IPS DF 4.7 (cell line): ENCODE measurements at regions not wholly inside any gene's neighbourhood (a gene's known extent, or its start where the extent isn't known, plus 50 kb on each side); places are given as distances from the start of the nearest gene placed in this dataset.

ENCODE experiments used
- DNase-seq: peaks from one replicate; pipeline ENCODE4 v3.0.0-alpha.2; 2013; ENCODE audit warnings: low spot score; ENCODE audit errors: extremely low read depth

DNA sequence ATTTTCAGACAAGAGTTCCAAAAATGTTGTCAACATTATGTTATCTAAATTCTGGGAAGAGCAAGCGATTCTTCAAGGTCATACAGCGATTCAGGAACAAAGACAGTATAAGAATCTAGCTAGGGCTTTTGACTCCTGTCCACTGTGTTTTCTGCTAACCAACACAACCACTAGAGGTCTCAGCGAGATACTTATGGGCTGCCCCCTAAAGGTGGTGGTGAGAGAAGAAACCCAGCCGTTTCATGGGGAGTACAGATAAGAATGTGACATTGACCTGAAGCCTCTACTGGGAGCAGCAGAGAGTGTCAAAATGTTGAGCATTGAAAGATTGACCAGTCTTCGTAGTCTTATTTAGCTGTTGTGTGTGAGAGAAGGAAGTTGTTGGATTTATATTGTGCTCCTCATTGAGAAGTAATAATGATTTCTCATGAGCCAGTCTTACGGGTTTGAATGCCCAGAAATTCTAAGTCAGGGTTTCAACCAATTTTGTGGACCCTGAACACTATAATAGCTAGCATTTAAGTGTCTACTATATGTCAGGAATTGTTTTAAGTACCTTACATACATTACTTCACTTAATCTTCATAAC lies 168.3 kb downstream of the SPRY1 start:
- DNase-seq, result peak; percentile 83

DNA sequence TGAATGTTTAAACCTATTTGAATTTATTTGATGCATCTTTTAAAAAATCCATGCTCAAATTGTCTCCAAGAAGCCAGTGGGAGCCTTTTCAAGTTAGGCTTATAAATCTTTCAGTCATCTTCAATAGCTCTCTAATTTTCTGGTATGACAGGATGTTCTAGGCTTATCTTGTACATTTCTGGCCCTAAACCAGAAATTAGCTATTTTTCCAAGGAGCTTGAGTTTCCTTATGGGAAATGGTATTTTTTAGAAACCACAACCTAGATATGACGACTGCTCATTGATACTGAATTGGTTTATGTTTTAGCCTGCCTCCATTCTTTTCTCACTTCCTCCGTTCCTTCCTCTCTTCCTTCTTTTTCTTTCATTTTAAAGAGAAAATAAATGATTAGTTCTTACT lies 172.3 kb downstream of the SPRY1 start:
- DNase-seq, result no peak

DNA sequence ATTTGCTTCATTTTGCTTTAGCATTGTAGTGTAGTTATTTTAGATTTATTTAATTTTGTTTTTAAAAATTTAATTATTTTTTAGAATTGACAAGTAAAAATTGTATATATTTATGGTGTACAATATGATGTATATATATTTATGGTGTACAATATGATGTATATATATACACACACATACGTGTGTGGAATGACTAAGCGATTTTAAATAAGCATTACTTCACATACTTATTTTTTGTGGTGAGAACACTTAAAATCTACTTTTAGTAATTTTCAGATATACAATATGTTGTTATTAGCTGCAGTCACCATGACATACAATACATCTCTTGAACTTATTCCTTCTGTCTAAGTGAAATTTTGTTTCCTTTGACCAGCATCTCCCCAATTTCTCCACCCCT lies 172.9 kb downstream of the SPRY1 start:
- no peak for DNase-seq

DNA sequence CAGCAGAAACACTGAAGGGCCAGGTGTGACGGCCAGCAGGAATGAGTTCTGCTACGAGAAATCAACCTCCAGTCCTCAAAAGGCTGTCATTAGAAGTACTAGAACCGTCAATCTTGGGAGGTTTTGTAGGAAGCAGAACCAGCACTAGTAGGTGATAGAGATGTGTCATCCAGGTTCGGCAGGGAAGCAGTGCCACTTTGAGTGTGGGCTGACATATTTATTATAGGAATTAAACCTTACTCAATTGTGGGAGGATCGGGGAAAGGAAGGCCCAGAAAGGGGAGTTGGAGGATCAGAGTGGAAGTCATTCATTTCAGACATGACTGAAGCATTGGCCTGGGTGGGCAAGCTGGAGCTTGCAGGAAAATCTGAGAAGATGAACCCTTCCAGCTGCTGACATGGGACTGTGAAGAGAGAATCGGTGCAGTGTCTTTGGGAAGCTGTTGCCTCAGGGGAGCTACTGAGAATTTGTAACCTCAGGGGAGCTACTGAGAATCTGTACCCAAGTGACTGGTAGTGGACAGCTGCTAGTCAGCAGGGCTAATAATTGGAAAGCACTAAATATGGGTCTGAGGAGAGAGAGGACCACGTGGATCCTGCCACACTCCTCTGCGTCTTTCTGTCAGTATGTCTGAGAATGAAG lies 177.4 kb downstream of the SPRY1 start:
- no peak for DNase-seq

DNA sequence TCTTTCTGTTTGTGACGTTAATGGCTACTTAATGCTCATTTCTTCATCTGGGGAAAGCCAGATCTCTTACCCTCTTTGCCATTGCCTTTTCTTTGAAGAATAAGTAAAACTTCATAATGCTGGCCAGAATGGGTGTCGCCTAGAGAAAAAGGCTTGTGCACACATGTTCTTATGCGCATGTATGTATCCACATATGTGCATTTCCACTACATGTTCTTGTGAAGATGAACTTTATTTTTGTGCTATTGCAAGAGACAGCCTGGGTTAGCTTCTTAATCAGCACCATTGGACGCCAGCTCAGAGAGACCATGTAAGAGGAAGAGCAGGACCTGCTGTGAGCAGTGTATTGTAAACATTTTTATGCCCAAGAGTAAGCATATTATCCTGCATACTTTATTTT lies 178.7 kb downstream of the SPRY1 start:
- no peak for DNase-seq

DNA sequence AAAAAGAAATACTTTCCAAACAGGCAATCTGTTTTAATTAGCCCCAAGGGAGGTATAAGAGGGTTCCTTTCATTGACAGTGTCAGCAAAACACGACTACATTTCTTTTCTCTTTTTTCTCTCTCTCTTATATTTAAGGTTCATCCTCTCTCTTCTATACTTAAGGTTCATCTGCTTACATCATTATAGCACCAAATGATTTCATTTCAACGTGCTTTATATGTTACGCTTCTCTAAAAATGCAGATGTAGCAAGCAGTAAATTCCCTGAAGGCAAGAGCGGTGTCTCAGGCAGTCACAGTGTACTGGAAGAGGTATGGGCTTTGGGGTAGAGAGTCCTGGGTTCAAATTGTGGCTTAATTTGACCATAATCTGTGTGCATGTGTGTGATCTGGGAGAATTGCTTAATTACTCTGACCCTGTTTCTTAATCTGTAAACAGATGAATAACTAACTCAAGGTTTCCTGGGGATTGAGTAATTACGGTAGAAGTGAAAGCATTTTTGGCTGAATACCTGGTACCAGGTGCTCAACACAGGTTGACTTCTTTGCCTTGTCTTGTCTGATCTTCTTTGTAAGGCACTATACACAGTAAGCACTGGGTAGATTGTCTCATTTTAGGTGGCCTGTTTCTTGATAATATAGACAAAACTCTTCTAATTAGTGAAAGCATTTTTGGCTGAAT lies 180.8 kb downstream of the SPRY1 start:
- no peak for DNase-seq

DNA sequence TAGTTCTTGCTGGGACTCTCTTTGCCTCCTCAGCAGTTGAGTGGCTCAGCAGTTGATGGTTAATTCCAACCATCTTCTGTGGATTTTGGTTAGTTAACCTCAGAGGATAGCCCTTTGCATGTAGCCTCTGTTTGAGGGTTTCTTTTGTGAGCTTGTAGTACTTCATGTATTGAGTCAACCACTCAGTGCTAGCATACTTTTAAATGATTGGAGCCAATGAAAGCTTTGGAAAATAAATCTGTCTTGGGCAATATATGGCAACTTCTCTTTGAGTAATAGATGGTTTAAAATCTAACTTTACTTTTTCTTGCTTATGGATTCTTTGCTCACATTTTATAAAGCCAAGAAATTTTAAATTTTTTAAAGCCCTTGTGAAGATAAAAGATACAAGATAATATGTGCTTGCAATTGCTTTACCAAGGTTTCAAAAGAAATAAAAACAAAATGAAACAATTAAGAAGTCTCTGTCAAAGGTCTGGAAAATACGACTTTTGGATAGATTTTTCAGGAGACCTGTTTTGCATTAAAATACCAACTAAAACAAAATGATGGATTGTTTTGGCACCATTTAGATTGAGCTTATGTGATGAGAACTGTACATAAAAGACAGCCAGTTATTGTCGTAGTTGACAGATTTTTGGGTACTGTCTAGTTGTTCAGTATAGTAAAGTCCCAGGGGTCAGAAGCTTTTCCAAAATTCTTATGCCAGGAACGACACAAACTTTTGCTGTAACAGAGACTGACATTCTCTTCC lies 181.9 kb downstream of the SPRY1 start:
- no peak for DNase-seq

DNA sequence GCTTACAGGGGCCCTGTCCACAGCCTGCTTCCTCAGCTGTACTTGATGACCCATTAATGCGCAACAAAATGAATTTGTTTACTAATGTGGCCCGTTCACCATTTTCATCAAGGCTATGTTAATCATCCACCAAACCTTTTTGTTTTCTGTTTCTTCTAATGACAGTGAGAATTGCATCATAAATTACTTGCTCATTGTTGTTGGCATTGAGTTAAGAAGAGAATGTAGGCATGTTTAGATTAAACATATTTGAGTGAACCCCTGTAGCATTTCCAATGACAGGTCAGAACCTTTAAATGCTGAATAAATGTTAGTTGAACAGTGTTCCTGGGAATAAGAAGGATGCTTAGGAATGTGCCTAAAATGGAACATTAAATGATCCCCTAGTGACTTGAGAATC lies 183.4 kb downstream of the SPRY1 start:
- DNase-seq, result no peak

DNA sequence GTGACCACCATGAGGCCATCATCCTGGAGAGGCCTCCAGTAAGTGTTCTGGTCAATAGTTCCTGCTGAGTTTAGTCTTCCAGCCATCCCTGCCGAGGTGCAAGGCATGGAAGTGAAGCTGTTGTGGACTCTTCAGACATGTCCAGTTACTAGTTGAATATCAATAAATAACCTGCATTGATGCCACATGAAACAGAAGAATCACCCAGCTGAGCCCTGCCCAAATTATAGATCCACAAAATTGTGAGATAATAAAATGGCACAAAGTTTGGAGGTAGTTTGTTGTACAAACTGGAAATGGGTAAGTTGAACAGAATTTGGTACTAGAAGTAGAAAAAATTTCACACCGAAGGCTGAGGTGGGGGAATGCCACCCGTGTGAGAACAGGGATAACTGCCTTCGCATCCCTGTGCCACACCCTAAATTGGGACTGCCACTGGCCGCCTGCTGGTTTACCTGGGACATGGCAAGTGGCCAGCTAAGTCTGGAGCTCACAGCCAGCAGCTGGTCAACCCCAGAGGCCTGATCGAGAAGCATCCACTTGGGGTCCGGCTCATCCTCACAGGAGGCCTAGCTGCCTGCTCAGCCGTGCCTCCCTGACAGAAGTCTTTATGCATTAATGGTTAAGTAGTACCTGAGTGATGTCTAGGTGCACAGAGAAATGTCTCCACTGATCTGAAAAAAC lies 184.5 kb downstream of the SPRY1 start:
- no peak for DNase-seq

DNA sequence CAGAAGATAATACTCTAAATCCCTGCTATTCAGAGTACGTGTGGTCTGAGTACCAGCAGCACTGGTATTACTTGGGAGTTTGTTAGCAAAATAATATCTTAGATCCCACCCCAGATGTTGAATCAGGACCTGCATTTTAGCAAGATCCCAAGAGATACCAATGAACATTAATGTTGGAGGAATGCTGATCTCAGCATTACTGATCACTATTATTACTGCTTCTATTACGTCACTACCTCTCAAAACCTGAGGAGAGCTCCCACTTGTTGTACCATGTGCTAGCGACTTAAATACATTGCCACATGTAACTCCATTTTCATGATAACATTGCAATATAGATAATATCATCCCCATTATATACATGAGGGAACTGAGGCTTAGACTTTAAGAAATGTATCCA lies 185.2 kb downstream of the SPRY1 start:
- no peak for DNase-seq

DNA sequence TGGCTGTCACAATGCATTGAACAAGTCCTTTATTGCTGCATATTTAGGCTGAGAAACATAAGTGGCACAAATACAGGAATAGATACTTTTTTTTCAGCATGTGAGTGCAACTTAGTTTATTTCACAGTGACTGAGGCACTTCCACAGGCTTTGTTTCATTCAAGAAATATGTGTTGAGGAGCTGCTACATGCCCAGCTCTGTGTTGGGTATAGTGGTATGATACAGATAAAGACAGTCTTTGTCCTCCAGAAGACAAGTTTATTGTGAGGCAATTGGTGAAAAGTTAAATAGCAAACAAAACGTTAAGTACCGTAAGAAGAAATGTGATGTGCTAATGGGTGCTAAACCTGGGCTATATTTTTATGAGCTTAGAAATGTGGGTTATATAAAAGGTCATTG lies 186.4 kb downstream of the SPRY1 start:
- DNase-seq, result no peak

DNA sequence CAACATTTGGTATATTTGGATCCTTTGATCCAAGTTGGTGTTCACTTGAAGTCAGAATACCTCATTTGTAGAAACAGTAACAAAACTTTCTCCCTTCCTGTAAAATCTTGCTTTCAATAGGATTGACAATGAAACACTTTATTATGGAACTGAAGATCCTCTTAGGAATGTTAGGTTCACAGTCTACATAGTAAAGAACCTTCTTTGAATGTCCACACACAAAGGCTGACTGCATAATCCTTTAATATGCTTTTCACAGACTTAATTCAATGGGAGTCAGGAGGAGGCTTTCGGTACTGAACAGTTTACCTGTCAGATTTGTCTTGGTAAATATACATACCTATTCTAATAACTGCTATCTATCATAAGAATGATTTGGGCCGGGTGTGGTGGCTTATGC lies 188.5 kb downstream of the SPRY1 start:
- no peak for DNase-seq

DNA sequence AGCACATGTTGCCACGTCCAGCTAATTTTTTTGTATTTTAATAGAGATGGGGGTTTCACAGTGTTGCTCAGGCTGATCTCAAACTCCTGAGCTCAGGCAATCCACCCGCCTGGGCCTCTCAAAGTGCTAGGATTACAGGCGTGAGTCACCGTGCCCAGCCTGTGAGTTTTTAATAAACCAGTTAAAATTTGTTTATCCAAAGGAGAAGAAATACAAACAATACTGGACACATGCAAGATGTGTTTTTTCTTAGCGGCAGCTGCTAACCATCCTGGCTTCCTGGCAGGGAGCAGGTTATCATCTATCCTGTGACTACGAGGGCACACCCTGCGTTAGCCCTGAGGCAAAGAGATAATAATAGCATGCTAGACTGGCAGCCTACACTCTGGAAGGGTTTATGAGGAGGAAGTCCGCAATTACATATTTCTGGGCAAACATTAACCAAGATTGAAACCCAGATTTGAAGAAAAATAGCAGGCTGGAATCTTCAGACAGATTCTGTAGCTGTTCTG lies 191.4 kb downstream of the SPRY1 start:
- DNase-seq, result no peak

DNA sequence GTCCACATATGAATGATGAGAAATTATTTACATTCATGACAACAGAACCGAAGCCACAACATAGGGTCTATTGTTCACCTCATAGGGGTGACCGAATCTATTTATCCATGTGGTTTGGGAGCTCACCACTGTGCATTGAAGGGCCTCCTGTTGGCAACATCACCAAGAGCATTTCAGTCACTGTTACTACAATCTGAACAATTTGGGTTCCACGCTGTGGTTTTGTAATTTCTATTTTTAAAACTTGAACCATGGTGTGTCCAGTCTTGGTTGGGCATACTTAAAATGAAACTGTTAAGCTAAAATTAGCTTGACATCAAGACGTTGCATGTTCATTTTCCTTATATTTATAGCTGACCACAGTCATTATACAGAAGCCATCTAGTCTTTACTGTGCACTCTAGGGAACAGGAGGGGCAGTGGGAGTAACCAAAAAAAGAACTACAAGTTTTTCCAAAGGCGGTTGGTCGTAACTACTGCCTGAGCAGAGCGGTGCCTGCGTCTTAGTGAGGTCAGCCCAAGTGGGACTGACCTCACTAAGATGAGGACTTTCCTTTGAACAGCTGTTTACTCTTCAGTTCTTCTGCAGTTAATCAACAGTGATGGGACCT lies 192.1 kb downstream of the SPRY1 start:
- no peak for DNase-seq

DNA sequence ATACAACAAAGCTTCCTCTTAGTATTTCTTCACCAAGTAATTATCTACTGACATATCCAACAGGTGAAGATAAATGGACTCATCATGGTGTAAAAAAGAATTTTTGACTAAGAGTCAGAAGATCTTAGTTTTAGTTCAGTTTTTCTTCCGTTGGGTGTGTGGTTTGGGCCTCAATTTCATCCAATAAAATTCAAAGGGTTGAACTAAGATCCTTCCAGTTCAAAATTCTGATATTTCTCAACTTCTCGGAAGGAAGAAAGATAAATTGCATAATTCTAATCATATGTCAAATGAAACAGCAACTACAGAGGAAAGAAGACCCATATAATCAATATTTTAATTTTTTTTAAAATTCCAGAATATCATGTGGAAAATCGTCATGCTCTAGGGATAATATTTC lies 192.7 kb downstream of the SPRY1 start:
- DNase-seq, result no peak

DNA sequence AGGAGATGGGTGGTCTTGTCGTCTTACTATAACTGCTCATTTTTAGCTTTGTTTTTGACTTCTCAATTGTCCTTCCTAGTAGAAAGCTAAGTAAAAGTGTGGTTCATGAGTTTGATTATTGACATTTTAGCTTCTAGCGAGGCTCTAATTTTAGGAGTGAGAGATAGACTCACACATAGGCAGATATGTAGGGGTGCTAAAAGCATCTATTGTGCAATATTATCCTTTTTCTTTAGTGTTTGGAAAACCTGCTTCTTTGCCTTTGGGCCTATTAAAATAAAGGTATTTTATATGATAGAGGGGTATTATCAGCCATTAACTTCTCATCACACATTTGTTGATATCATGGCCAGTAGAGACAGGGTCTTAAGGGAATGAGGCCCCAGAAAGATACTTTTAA lies 195.3 kb downstream of the SPRY1 start:
- DNase-seq, result no peak

DNA sequence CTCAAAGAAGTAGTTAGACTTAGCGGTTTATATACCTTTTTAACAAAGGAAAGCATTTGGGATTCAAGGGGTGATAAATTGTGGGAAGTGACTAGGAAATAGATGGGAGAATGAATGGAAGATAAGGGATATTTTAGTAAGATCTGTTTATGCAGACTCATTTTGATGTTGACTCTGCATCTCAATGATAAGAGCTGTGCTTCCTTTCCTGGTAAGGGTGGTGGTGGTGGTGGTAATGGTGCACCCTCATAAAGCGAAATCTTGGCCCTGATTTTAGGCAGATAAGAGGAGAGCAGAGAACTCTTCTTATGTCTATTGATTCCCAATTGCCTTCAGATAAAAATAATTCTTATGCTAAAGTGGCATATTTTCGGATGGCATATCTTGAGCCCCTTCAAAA lies 197.1 kb downstream of the SPRY1 start:
- DNase-seq, result no peak

DNA sequence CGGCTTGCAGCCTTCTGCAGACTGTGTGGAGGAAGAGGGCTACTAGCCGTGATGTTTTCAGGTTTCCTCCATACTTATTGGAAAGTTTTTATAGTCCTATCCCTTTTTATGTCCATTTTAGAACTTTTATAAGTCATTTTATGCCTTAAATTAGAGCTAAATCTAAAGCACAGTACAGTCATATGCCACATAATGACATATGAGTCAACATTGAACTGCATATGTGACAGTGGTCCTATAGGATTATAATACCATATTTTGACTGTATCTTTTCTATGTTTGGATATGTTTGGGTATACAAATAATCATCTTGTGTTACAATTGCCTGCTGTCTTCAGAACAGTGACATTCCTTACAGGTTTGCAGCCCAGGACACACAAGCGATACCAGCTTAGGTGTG lies 200.2 kb downstream of the SPRY1 start:
- no peak for DNase-seq

DNA sequence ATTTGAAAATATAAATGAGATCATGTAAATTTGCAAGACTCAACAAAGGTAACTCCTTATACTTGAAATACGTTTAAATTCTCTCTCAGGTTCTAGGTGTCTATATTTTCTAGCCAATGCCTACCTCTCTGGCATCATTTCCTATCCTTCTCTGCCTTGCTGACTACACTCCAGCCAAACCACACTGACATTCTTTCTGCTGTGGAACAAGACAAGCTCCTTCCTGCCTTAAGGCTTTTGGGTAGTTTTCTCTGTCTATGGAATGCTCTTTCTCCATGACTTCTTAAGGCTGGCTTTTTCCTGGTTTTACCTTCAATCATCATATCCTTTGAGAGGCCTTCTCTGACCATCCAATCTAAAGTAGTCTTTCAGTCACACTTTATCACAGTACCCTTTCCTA lies 201.0 kb downstream of the SPRY1 start:
- no peak for DNase-seq

DNA sequence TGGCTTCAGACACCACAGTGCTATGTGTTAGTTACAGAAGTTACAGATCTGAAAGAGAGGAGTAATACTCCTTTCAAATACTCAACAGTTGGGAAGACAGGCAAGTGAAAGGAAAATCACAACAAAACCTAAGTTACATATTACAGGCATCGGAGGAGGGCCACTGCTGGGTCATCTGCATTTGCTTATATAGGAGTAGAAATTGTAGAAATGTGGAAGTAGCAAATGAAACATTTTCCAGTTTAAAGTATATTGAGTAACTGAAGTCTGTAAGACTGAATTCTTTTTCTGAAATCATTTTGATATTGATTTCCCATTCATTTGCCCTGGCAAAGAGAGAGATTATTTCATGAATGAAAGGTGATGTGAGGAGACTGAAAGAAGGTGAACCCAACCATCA lies 201.7 kb downstream of the SPRY1 start:
- no peak for DNase-seq
